ENCODE measurements at regions not wholly inside any gene's neighbourhood (a gene's known extent, or its start where the extent isn't known, plus 50 kb on each side); places are given as distances from the start of the nearest gene placed in this dataset.
A peak's percentile ranks its signal among the peaks of the same experiment; 100 is the strongest.

DNA sequence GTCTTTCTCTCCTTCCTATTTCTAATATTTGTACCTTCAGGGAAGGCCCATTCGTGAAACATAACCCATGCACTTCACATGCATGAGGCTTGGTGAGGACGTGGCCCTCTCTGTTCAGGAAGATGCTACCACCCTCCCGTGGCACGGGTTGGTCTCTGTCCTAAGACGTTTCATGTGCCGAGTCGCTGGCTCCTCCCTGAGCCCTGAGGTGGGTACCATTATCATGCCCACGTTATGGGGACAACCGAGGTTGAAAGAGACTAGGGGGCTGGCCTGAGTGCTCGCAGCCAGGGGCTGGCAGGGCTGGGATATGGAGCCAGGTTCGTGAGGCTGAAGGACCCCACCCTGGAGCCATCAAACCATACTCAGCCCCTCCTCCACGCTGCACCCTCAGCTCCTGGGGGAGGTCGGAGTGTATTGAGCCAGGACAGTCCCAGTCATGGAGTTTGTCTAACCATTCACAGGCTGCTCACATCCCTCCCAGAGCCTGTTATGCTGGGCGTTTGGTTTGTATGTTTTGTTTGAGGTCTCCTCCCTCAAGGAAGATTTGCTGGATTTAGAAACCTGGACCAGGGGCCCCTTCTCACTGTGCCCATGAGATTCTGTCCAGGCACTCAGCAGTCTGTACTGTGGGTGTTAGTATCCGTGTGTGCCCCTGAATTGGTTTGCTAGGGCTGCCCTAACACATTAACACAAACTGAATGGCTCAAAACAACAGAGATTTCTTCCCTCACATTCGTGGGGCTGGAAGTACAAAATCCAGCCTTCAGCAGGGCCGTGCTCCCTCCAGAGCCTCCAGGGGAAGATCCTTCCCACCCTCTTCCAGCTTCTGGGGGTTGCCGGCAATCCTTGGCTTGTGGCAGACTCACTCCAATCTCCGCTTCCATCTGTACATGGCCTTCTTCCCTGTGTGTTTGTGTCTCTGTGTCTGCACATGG lies 88.3 kb downstream of the ANKRD60 start:
- no peak for DNase-seq (ENCODE audit: low spot score)

GRCh38 chr20:58138395-58138794 lies 90.1 kb downstream of the ANKRD60 start:
- DNase-seq (ENCODE audit: low spot score) = no peak

DNA sequence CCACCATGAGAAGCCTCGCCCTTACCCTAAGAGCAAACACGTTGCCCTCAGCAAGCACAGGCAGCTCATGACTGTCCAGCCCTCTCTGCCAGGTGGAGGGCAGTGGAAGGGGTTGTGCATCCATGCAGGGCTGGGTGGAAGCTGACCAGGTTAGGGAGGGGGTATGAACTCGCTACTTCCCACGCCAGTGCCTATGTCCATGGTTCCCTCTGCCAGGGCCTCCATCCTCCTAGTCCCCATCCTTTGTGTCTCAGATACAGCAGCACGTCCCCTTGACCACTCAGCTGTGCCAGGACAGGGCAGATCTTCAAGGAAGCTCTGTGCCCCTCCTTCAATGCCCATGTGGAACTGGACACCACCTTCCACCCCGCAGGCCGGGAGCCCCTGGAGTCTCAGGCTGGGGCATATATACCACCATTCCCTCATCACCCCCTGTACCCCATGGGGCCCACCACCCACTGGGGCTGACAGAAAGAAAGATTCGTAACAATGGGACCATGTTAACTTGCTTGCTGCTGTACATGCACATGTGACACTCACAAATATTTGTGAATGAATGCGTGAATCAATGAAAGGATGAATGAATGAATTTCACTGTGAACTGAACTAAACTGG lies 90.7 kb downstream of the ANKRD60 start:
- no peak for DNase-seq (ENCODE audit: low spot score)

- DNase-seq (ENCODE audit: low spot score) = no peak
Observed at GRCh38 chr20:58137236-58137635, 91.2 kb downstream of the ANKRD60 start.

GRCh38 chr20:58136149-58136484 lies 92.3 kb downstream of the ANKRD60 start:
- no peak for DNase-seq (ENCODE audit: low spot score)

GRCh38 chr20:58135441-58136148 lies 92.9 kb downstream of the ANKRD60 start:
- no peak for DNase-seq (ENCODE audit: low spot score)

- DNase-seq (ENCODE audit: low spot score) = no peak
Observed at GRCh38 chr20:58133020-58133808, 95.2 kb downstream of the ANKRD60 start.

- no peak for DNase-seq (ENCODE audit: low spot score)
Observed at GRCh38 chr20:58131551-58132142, 96.8 kb downstream of the ANKRD60 start.

- DNase-seq (ENCODE audit: low spot score) = peak; percentile 46
Observed at GRCh38 chr20:58131151-58131550, 97.3 kb downstream of the ANKRD60 start.

DNA sequence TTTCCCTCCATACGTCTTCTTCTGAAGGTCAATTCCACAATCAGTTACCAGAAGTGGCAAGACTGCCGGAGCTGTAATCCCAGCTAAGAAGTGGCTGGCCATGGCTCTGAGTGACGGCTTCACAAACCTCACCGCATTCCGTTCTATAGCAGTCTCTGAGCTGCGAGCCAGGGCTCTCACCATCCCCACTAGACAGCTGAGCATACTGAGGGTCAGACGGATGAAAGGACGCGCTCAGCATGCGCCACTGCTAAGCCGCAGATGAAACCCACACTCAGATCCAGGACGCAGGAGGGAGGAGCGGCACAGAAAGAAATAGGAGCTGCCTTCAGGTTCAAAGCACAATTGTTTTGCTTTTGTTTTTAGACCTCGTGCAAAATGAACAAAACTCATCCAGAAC lies 97.9 kb downstream of the ANKRD60 start:
- DNase-seq (ENCODE audit: low spot score) = no peak

DNA sequence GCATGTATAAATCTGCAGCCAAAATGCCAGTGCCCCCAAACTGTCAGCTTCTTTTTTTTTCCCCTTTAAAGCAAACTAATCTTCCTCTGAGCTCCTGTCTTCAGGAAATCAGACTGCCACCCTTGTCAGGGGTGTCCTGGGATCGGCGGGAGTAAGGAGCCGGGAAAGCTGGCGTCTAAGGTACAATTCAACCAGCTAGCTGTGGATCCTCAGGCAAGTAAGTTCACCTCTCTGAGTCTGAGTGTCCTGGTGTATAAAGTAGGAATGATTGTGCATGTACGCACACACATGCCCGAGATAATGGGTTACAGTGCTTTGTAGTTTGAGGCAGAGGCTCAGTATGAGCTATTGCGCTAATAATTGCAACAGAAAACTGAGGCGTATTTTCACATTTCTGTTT lies 98.3 kb downstream of the ANKRD60 start:
- no peak for DNase-seq (ENCODE audit: low spot score)

GRCh38 chr20:58129721-58130151 lies 98.7 kb downstream of the ANKRD60 start:
- no peak for DNase-seq (ENCODE audit: low spot score)

- DNase-seq (ENCODE audit: low spot score) = no peak
Observed at GRCh38 chr20:58128635-58129625, 99.5 kb downstream of the ANKRD60 start.

- DNase-seq (ENCODE audit: low spot score) = no peak
Observed at GRCh38 chr20:58127701-58128111, 100.7 kb downstream of the ANKRD60 start.

DNA sequence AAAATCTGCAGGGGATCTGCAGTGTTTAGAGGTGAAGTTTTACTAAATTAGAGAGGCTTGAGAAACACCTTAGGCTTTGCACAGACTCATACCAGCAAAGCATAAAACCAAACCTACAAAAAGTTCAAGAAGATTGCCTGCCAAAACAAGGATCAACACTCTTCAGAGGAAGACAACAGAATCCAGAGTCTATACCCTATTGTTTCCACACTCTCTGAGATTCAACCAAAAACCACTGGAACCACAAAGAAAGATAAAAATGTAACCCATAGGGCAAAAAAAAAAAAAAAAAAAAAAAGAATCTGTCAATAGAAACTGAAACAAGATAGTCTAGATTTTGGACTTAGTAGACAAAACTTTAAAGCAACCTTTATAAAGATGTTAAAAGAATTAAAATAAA lies 102.7 kb downstream of the ANKRD60 start:
- no peak for DNase-seq (ENCODE audit: low spot score)

GRCh38 chr20:58117944-58118343 lies 110.5 kb downstream of the ANKRD60 start:
- DNase-seq (ENCODE audit: low spot score) = no peak

DNA sequence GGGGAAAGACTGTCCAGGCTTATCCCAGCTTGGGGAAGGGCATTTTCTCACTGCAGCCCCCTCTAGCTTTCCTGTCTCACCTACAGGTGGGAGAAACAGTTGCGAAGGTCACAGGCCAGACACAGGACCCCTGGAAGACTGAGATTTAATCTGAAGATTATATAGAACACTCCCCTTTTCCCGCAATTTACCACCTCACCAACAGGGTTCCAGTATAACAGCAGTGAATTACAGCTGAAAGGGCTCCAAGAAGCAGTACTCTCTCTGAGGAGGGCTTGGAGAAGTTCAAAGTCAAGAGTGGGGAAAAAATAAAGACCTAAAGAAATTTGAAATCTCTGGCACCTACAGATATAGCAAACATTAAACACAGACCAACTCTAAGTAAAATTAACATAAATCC lies 111.9 kb downstream of the ANKRD60 start:
- DNase-seq (ENCODE audit: low spot score) = no peak

DNA sequence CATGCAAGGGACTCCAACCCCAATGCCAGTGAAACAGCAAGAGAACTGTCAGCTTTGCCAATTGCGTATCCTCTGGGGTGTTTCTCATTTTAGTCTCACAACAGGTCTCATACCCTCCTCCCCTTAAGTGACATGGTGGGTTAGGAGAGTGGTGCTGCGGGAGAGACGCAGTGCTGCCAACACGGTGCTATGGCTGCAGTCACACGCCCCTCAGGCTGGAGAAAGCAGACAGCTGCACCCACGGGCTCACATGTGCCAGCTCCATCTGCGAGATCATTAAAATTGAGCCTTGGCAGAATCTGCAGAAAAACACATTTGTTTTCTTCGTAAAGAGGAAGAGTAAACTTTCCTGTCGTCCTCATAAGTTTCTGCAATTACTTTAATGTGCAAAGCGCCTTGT lies 114.7 kb downstream of the ANKRD60 start:
- no peak for DNase-seq (ENCODE audit: low spot score)

DNA sequence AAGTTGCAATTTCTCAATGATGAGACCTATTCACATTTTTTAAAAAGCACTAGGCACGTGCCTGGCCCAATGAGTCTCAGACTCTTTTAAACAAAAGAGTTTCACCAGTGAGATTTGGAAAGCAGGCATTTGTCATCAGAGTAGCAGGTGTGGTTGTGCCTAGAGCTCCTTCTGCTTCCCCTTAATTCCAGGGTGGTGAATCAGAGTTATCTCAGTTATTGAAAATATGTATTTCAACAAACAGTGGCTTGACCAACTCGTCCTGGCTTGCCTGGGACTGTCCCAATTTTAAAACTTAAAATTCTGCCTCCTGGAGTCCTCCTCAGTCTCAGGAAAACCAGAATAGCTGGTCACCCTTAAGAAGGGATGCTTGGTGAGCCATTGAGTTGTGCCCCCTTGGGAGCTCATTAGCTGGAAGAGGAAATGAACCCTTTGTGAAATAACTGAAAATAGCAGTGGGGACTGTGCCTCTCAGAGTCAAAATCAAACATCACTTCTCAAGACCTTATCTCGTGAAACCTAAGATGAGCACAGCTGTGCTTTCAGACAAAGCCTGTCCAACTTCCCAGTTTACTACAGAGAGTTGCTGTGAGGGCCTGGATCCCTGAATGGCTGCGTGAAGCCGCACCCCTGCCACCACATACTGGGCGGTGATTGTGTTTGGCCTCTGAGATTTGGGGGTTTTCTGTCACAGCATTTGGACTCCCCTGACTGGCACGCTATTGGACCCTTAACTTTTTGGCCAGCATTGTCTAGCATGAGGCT lies 116.3 kb downstream of the ANKRD60 start:
- peak; percentile 60 for DNase-seq (ENCODE audit: low spot score)

All from AG08396 (cell line).